ENCODE measurements at regions not wholly inside any gene's neighbourhood (a gene's known extent, or its start where the extent isn't known, plus 50 kb on each side); places are given as distances from the start of the nearest gene placed in this dataset.

- TF ChIP-seq POLR2A (IDR thresholded peaks at IDR 0.05) (no peak), CTCF (IDR thresholded peaks at IDR 0.05) (no peak), EP300 (IDR thresholded peaks at IDR 0.05) (no peak)
Observed at GRCh38 chr10:36253731-36254130, 611.6 kb upstream of the FZD8 start.
